HEK293 (cell line): ENCODE measurements at regions not wholly inside any gene's neighbourhood (a gene's known extent, or its start where the extent isn't known, plus 50 kb on each side); places are given as distances from the start of the nearest gene placed in this dataset.

Experiments used
- CTCF ChIA-PET: fragments of 350-600 bp; formaldehyde crosslinking; extraction: SDS; loops from one replicate; lab custom pipeline; 2021; ENCODE audit warnings: antibody characterized with exemption; lab: Yijun Ruan, JAX
- POLR2A ChIA-PET: fragments of 300-600 bp; formaldehyde crosslinking; extraction: SDS; loops from one replicate; lab custom pipeline; 2020; ENCODE audit warnings: antibody characterized with exemption, inconsistent platforms; lab: Yijun Ruan, JAX
- H3K27ac ChIP-seq: fragments of 200-500 bp; sonication (Bioruptor generic); 2 replicates; pipeline ENCODE4 v1.5.1; 2014; ENCODE audit warnings: low read depth, low read length, control low read depth, inconsistent platforms; ENCODE audit errors: extremely low read depth
- H3K36me3 ChIP-seq, 2 experiments: fragments of 200-500 bp in 1 of 2; sonication (Bioruptor generic) in 1 of 2; 1 replicate in 1 of 2; 2 replicates in 1 of 2; pipeline ENCODE4 v1.5.1; 2014 to 2017; ENCODE audit warnings: inconsistent platforms in 2 of 2, low read length in 2 of 2; ENCODE audit not compliant: control insufficient read depth in 2 of 2, insufficient read depth in 1 of 2
- H3K4me1 ChIP-seq: fragments of 200-500 bp; sonication (Bioruptor generic); 2 replicates; pipeline ENCODE4 v1.5.1; 2014; ENCODE audit warnings: mild to moderate bottlenecking, low read length, inconsistent platforms; ENCODE audit not compliant: control insufficient read depth, insufficient read depth
- H3K4me3 ChIP-seq: 2 replicates; pipeline ENCODE4 v1.5.1; 2011; ENCODE audit warnings: low read depth, mild to moderate bottlenecking, control low read depth, low read length, moderate library complexity
- H3K9me3 ChIP-seq: fragments of 200-500 bp; sonication (Bioruptor generic); 2 replicates; pipeline ENCODE4 v1.5.1; 2014; ENCODE audit warnings: low read depth, low read length, inconsistent platforms; ENCODE audit not compliant: control insufficient read depth, insufficient read depth
- FEZF1 ChIP-seq: fragments of 450-650 bp; formaldehyde crosslinking; IDR thresholded peaks from 2 replicates; pipeline ENCODE4 v1.5.1; 2016; ENCODE audit warnings: missing biosample characterization, missing genetic modification characterization
- REPIN1 ChIP-seq: fragments of 450-650 bp; formaldehyde crosslinking; IDR thresholded peaks from 2 replicates; pipeline ENCODE4 v1.5.1; 2017; ENCODE audit warnings: missing biosample characterization, missing genetic modification characterization, low read depth
- TRIM28 ChIP-seq: IDR thresholded peaks from 2 replicates; pipeline ENCODE4 v1.6.1; 2011; ENCODE audit warnings: low read length, control low read depth, borderline replicate concordance
- ZBTB11 ChIP-seq: fragments of 450-650 bp; formaldehyde crosslinking; conservative IDR thresholded peaks from 2 replicates; pipeline ENCODE4 v1.5.1; 2016; ENCODE audit warnings: low read depth, missing biosample characterization, missing genetic modification characterization
- ZBTB8A ChIP-seq: fragments of 450-650 bp; formaldehyde crosslinking; IDR thresholded peaks from 2 replicates; pipeline ENCODE4 v1.5.1; 2016; ENCODE audit warnings: missing biosample characterization, missing genetic modification characterization
- ZNF114 ChIP-seq: fragments of 450-650 bp; formaldehyde crosslinking; IDR thresholded peaks from 2 replicates; pipeline ENCODE4 v1.5.0; 2017; ENCODE audit warnings: missing biosample characterization, missing genetic modification characterization
- ZNF132 ChIP-seq: fragments of 450-650 bp; formaldehyde crosslinking; IDR thresholded peaks from 2 replicates; pipeline ENCODE4 v1.5.1; 2017; ENCODE audit warnings: missing biosample characterization, missing genetic modification characterization, borderline replicate concordance
- ZNF155 ChIP-seq: fragments of 450-650 bp; formaldehyde crosslinking; IDR thresholded peaks from 2 replicates; pipeline ENCODE4 v1.5.1; 2016; ENCODE audit warnings: missing biosample characterization, missing genetic modification characterization
- ZNF274 ChIP-seq, 2 experiments: fragments of 200-500 bp in 1 of 2; fragments of 450-650 bp in 1 of 2; sonication (Bioruptor generic) in 1 of 2; formaldehyde crosslinking in 1 of 2; IDR thresholded peaks; 2 replicates each; pipeline versions ENCODE4 v1.5.1 to v1.6.1; 2014 to 2016; ENCODE audit warnings: borderline replicate concordance in 1 of 2, inconsistent platforms in 1 of 2, low read length in 1 of 2, missing biosample characterization in 1 of 2, missing genetic modification characterization in 1 of 2
- ZNF280D ChIP-seq: fragments of 450-650 bp; formaldehyde crosslinking; IDR thresholded peaks from 2 replicates; pipeline ENCODE4 v1.5.1; 2016; ENCODE audit warnings: missing biosample characterization, missing genetic modification characterization
- ZNF302 ChIP-seq: fragments of 450-650 bp; formaldehyde crosslinking; IDR thresholded peaks from 2 replicates; pipeline ENCODE4 v1.5.1; 2016; ENCODE audit warnings: missing biosample characterization, missing genetic modification characterization, low read depth
- ZNF311 ChIP-seq: fragments of 450-650 bp; formaldehyde crosslinking; IDR thresholded peaks from 2 replicates; pipeline ENCODE4 v1.5.1; 2017; ENCODE audit warnings: missing biosample characterization, missing genetic modification characterization, borderline replicate concordance
- ZNF335 ChIP-seq: fragments of 450-650 bp; formaldehyde crosslinking; conservative IDR thresholded peaks from 2 replicates; pipeline ENCODE4 v1.5.1; 2016; ENCODE audit warnings: missing biosample characterization, missing genetic modification characterization
- ZNF548 ChIP-seq: fragments of 450-650 bp; formaldehyde crosslinking; IDR thresholded peaks from 2 replicates; pipeline ENCODE4 v1.5.1; 2016; ENCODE audit warnings: missing biosample characterization, missing genetic modification characterization
- ZNF692 ChIP-seq: fragments of 450-650 bp; formaldehyde crosslinking; IDR thresholded peaks from 2 replicates; pipeline ENCODE4 v1.5.1; 2016; ENCODE audit warnings: missing biosample characterization, missing genetic modification characterization
- ZNF792 ChIP-seq: fragments of 450-650 bp; formaldehyde crosslinking; IDR thresholded peaks from 2 replicates; pipeline ENCODE4 v1.5.1; 2016; ENCODE audit warnings: missing biosample characterization, missing genetic modification characterization
- ZNF830 ChIP-seq: fragments of 450-650 bp; IDR thresholded peaks from 2 replicates; pipeline ENCODE4 v1.5.0; 2018; ENCODE audit warnings: missing biosample characterization, missing genetic modification characterization, low read depth, mild to moderate bottlenecking, moderate library complexity
- ZNF843 ChIP-seq: fragments of 450-650 bp; formaldehyde crosslinking; IDR thresholded peaks from 2 replicates; pipeline ENCODE4 v1.5.1; 2016; ENCODE audit warnings: missing biosample characterization, missing genetic modification characterization
- ZSCAN5A ChIP-seq: fragments of 450-650 bp; formaldehyde crosslinking; IDR thresholded peaks from 2 replicates; pipeline ENCODE4 v1.5.1; 2016; ENCODE audit warnings: missing biosample characterization, missing genetic modification characterization

- TF ChIP-seq ZNF274 (IDR thresholded peaks at IDR 0.05; ENCODE audit: low read length) (no peak), ZNF274 (tag by site-specific recombination; IDR thresholded peaks at IDR 0.05; ENCODE audit: borderline replicate concordance) (no peak), ZNF155 (tag by site-specific recombination) (no peak), ZSCAN5A (tag by site-specific recombination) (no peak), ZNF302 (tag by site-specific recombination) (no peak)
- CTCF ChIA-PET, result no interaction called here
- peaks cover 10% of the 10 kb centered on the region for H3K4me1 ChIP-seq
- no peaks in the 10 kb centered on the region for H3K36me3 ChIP-seq
- POLR2A ChIA-PET, result no interaction called here
- H3K9me3 ChIP-seq, result no peaks in the 10 kb centered on the region
- no peak overlapping the region for H3K27ac ChIP-seq
- H3K4me3 ChIP-seq, result no peak overlapping the region
Observed at GRCh38 chr7:19290968-19291367, 145.7 kb upstream of the FERD3L start.

- no peak overlapping the region for H3K4me3 ChIP-seq
- no peaks in the 10 kb centered on the region for H3K9me3 ChIP-seq
- CTCF ChIA-PET, result no interaction called here
- peaks cover 8% of the 10 kb centered on the region for H3K4me1 ChIP-seq
- H3K36me3 ChIP-seq, result no peaks in the 10 kb centered on the region
- TF ChIP-seq ZNF792, result no peak
- POLR2A ChIA-PET, result no interaction called here
- no peak overlapping the region for H3K27ac ChIP-seq
Observed at GRCh38 chr7:19290066-19290465, 144.8 kb upstream of the FERD3L start.

GRCh38 chr7:19284596-19285300, 139.5 kb upstream of the FERD3L start:
- ChIA-PET CTCF (no interaction called here), POLR2A (no interaction called here)
- H3K9me3 ChIP-seq, result no peaks in the 10 kb centered on the region
- no peaks in the 10 kb centered on the region for H3K36me3 ChIP-seq
- TF ChIP-seq ZNF114 (no peak), ZNF311 (tag by site-specific recombination) (no peak), ZBTB11 (tag by site-specific recombination) (no peak), ZNF843 (tag by site-specific recombination) (no peak), ZNF335 (no peak), REPIN1 (no peak), ZNF548 (no peak)
- no peaks in the 10 kb centered on the region for H3K4me1 ChIP-seq
- H3K4me3 ChIP-seq, result no peak overlapping the region
- no peak overlapping the region for H3K27ac ChIP-seq

- no peaks in the 10 kb centered on the region for H3K4me1 ChIP-seq
- POLR2A ChIA-PET, result no interaction called here
- no peaks in the 10 kb centered on the region for H3K36me3 ChIP-seq
- H3K27ac ChIP-seq, result no peak overlapping the region
- no peak overlapping the region for H3K4me3 ChIP-seq
- no peaks in the 10 kb centered on the region for H3K9me3 ChIP-seq
- CTCF ChIA-PET, result interaction anchor here (0.9 kb wide), 1 partner anchor 162 kb away, joined by 4 read pairs; no protein-coding TSS in a partner anchor
- no peak for TF ChIP-seq FEZF1 (tag by site-specific recombination)
- no peak for TF ChIP-seq ZBTB8A (tag by site-specific recombination)
- no peak for TF ChIP-seq ZNF302 (tag by site-specific recombination)
- no peak for TF ChIP-seq ZNF280D (tag by site-specific recombination)
- no peak for TF ChIP-seq ZNF692 (tag by site-specific recombination)
- TF ChIP-seq ZNF830 (tag by site-specific recombination), result no peak
- TF ChIP-seq ZNF132, result no peak
- TF ChIP-seq TRIM28, result no peak
Observed at GRCh38 chr7:19284136-19284535, 138.9 kb upstream of the FERD3L start.
